Panc1 (cell line): ENCODE measurements at regions not wholly inside any gene's neighbourhood (a gene's known extent, or its start where the extent isn't known, plus 50 kb on each side); places are given as distances from the start of the nearest gene placed in this dataset.

Source experiments
- ATAC-seq: fragments of 200-7000 bp; cut with Tn5 transposase; 2 replicates; pipeline ENCODE4 v1.9.1; 2020; ENCODE audit warnings: mild to moderate bottlenecking, moderate library complexity
- BruUV-seq: library from RNA; stranded (reverse); fragments of 400-500 nt; replicated peaks from 2 replicates; lab custom pipeline; 2021; lab: Mats Ljungman, UMichigan
- CTCF ChIA-PET: fragments of 300-600 bp; sonication (Branson Sonifier 250); formaldehyde crosslinking; loops from one replicate; lab custom pipeline; 2022; ENCODE audit warnings: antibody characterized with exemption; lab: Charles Lee
- POLR2A ChIA-PET: fragments of 300-600 bp; sonication (Branson Sonifier 250); formaldehyde crosslinking; loops from one replicate; lab custom pipeline; 2022; ENCODE audit warnings: antibody characterized with exemption; lab: Charles Lee
- DNase-seq: peaks from one replicate; pipeline ENCODE4 v3.0.0-alpha.2; 2010; ENCODE audit warnings: low read depth, low spot score
- H3K27ac ChIP-seq: 2 replicates; pipeline ENCODE4 v1.5.1; 2011; ENCODE audit warnings: mild to moderate bottlenecking, low read length, inconsistent platforms
- H3K27me3 ChIP-seq: fragments of 200-500 bp; sonication (Bioruptor generic); 2 replicates; pipeline ENCODE4 v1.6.0; 2014; ENCODE audit warnings: low read length, inconsistent platforms; ENCODE audit not compliant: control insufficient read depth, insufficient read depth
- H3K36me3 ChIP-seq: fragments of 200-500 bp; sonication (Bioruptor generic); 2 replicates; pipeline ENCODE4 v1.5.1; 2014; ENCODE audit warnings: inconsistent platforms, mild to moderate bottlenecking, low read length, moderate library complexity; ENCODE audit not compliant: control insufficient read depth, insufficient read depth
- H3K4me1 ChIP-seq: 2 replicates; pipeline ENCODE4 v1.5.1; 2011; ENCODE audit warnings: inconsistent platforms, mild to moderate bottlenecking, low read length, moderate library complexity; ENCODE audit not compliant: control insufficient read depth, insufficient read depth
- H3K4me3 ChIP-seq, 2 experiments: 2 replicates each; pipeline ENCODE4 v1.5.1; 2011 to 2012; ENCODE audit warnings: low read depth in 2 of 2, low read length in 2 of 2, mild to moderate bottlenecking in 2 of 2, inconsistent platforms in 1 of 2, moderate library complexity in 1 of 2
- H3K9me3 ChIP-seq: fragments of 200-500 bp; sonication (Bioruptor generic); 2 replicates; pipeline ENCODE4 v1.5.1; 2014; ENCODE audit warnings: low read depth, mild to moderate bottlenecking, inconsistent platforms, low read length, moderate library complexity; ENCODE audit not compliant: control insufficient read depth, insufficient read depth
- CTCF ChIP-seq: fragments of 450-650 bp; IDR thresholded peaks from 2 replicates; pipeline ENCODE4 v1.5.1; 2017; ENCODE audit warnings: mild to moderate bottlenecking
- POLR2AphosphoS5 ChIP-seq: IDR thresholded peaks from 2 replicates; pipeline ENCODE4 v1.6.1; 2012; ENCODE audit warnings: mild to moderate bottlenecking, low read depth, low read length, moderate library complexity
- REST ChIP-seq, 2 experiments: IDR thresholded peaks; 2 replicates each; pipeline ENCODE4 v1.6.1; 2011 to 2012; ENCODE audit warnings: low read depth in 2 of 2, control low read depth in 1 of 2, low read length in 1 of 2, mild to moderate bottlenecking in 1 of 2, moderate library complexity in 1 of 2; ENCODE audit not compliant: insufficient read depth in 1 of 2
- SIN3A ChIP-seq: IDR thresholded peaks from 2 replicates; pipeline ENCODE4 v1.6.1; 2012; ENCODE audit warnings: low read depth, mild to moderate bottlenecking, low read length, moderate library complexity, borderline replicate concordance; ENCODE audit not compliant: insufficient read depth
- TCF7L2 ChIP-seq: IDR thresholded peaks from 2 replicates; pipeline ENCODE4 v1.6.1; 2011; ENCODE audit warnings: mild to moderate bottlenecking, low read depth, low read length, inconsistent platforms
- in situ Hi-C: cut with HindIII; loops from 2 replicates; pipeline ENCODE4 v1.10.0; 2016; ENCODE audit warnings: low sequenced_read_pairs, low pct_unique_long_range_greater_than_20kb
- intact Hi-C: fragments of 100-400 bp; cut with micrococcal nuclease; formaldehyde crosslinking; loops from one replicate; pipeline ENCODE4 v1.10.0; 2022; ENCODE audit not compliant: unreplicated experiment

GRCh38 chr1:238491265-238491664, 600.5 kb upstream of the ZP4 start:
- Histone ChIP-seq H3K27me3 (no peaks in the 10 kb centered on the region), H3K4me3 (no peak overlapping the region), H3K36me3 (no peaks in the 10 kb centered on the region), H3K4me1 (no peaks in the 10 kb centered on the region), H3K27ac (no peak overlapping the region), H3K9me3 (no peaks in the 10 kb centered on the region)
- intact Hi-C loops (no loop called here), in situ Hi-C loops (no loop called here)
- DNase-seq (no peak), ATAC-seq (no peak)
- ChIA-PET CTCF (no interaction called here), POLR2A (no interaction called here)
- no TSS peak for BruUV-seq
- TF ChIP-seq POLR2AphosphoS5 (no peak), REST (IDR thresholded peaks at IDR 0.05; ENCODE audit: insufficient read depth in 1 of 2, low read depth in 2 of 2, low read length in 1 of 2) (no peak), CTCF (no peak), SIN3A (no peak), TCF7L2 (no peak)

GRCh38 chr1:238489006-238489405, 598.3 kb upstream of the ZP4 start:
- Histone ChIP-seq H3K27me3 (no peaks in the 10 kb centered on the region), H3K4me1 (no peaks in the 10 kb centered on the region; the same call in 1 of the 2 replicates), H3K4me3 (no peak overlapping the region), H3K27ac (no peak overlapping the region), H3K36me3 (no peaks in the 10 kb centered on the region), H3K9me3 (no peaks in the 10 kb centered on the region)
- intact Hi-C loops (no loop called here), in situ Hi-C loops (no loop called here)
- no TSS peak for BruUV-seq
- ChIA-PET CTCF (interaction anchor here (0.6 kb wide), 1 partner anchor 61 kb away, joined by 5 read pairs; no protein-coding TSS in a partner anchor), POLR2A (no interaction called here)
- DNase-seq (no peak), ATAC-seq (no peak)
- no peak for TF ChIP-seq POLR2AphosphoS5
- TF ChIP-seq SIN3A = no peak
- TF ChIP-seq CTCF = no peak
- TF ChIP-seq REST (IDR thresholded peaks at IDR 0.05; ENCODE audit: insufficient read depth in 1 of 2, low read depth in 2 of 2, low read length in 1 of 2) = no peak
- no peak for TF ChIP-seq TCF7L2
